Left ventricle myocardium inferior (tissue), 1 donor: ENCODE measurements at regions not wholly inside any gene's neighbourhood (a gene's known extent, or its start where the extent isn't known, plus 50 kb on each side); places are given as distances from the start of the nearest gene placed in this dataset.

Source experiments
- DNase-seq: peaks from one replicate; pipeline ENCODE4 v3.0.0-alpha.2; 2020
- H3K27ac ChIP-seq: fragments of 200-600 bp; replicated peaks from 2 replicates; pipeline ENCODE4 v1.8.0; 2021
- H3K27me3 ChIP-seq: fragments of 200-600 bp; 2 replicates; pipeline ENCODE4 v1.8.0; 2021; ENCODE audit warnings: low read depth
- H3K36me3 ChIP-seq: fragments of 200-600 bp; 2 replicates; pipeline ENCODE4 v1.8.0; 2021
- H3K4me1 ChIP-seq: fragments of 200-600 bp; 2 replicates; pipeline ENCODE4 v1.8.0; 2021
- H3K4me3 ChIP-seq: fragments of 200-600 bp; 2 replicates; pipeline ENCODE4 v1.8.0; 2021; ENCODE audit warnings: mild to moderate bottlenecking, moderate library complexity
- H3K9me3 ChIP-seq: fragments of 200-600 bp; replicated peaks from 2 replicates; pipeline ENCODE4 v1.8.0; 2021
- intact Hi-C: fragments of 100-400 bp; cut with micrococcal nuclease; formaldehyde crosslinking; loops from one replicate; pipeline ENCODE4 v1.11.0; 2022
- TF ChIP-seq, protein P1 (sequence below): fragments of 200-600 bp; IDR thresholded peaks from 2 replicates; pipeline ENCODE4 v1.8.0; 2021; ENCODE audit warnings: antibody characterized with exemption, mild to moderate bottlenecking, borderline replicate concordance
- donor health status: DM: no; HTN: yes; CAD: no; lungs with severe emphysema.

- intact Hi-C loops, result no loop called here
- Histone ChIP-seq H3K4me1 (peaks cover 24% of the 10 kb centered on the region), H3K4me3 (no peak overlapping the region), H3K36me3 (no peaks in the 10 kb centered on the region), H3K9me3 (no peaks in the 10 kb centered on the region), H3K27ac (no peak overlapping the region), H3K27me3 (peaks cover 6% of the 10 kb centered on the region)
- TF ChIP-seq, protein P1, sequence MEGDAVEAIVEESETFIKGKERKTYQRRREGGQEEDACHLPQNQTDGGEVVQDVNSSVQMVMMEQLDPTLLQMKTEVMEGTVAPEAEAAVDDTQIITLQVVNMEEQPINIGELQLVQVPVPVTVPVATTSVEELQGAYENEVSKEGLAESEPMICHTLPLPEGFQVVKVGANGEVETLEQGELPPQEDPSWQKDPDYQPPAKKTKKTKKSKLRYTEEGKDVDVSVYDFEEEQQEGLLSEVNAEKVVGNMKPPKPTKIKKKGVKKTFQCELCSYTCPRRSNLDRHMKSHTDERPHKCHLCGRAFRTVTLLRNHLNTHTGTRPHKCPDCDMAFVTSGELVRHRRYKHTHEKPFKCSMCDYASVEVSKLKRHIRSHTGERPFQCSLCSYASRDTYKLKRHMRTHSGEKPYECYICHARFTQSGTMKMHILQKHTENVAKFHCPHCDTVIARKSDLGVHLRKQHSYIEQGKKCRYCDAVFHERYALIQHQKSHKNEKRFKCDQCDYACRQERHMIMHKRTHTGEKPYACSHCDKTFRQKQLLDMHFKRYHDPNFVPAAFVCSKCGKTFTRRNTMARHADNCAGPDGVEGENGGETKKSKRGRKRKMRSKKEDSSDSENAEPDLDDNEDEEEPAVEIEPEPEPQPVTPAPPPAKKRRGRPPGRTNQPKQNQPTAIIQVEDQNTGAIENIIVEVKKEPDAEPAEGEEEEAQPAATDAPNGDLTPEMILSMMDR, result no peak
- no peak for DNase-seq
These were observed 480.0 kb upstream of the CADM1 start for GRCh38 chr11:115984228-115984627.

- Histone ChIP-seq H3K4me3 (no peak overlapping the region), H3K27ac (peak overlapping the region; percentile 40), H3K36me3 (no peaks in the 10 kb centered on the region), H3K4me1 (peaks cover 24% of the 10 kb centered on the region), H3K9me3 (no peaks in the 10 kb centered on the region), H3K27me3 (no peaks in the 10 kb centered on the region)
- no peak for DNase-seq
- TF ChIP-seq, protein P1, result no peak
- intact Hi-C loops, result no loop called here
These were observed 478.5 kb upstream of the CADM1 start for GRCh38 chr11:115982666-115983065.

DNA sequence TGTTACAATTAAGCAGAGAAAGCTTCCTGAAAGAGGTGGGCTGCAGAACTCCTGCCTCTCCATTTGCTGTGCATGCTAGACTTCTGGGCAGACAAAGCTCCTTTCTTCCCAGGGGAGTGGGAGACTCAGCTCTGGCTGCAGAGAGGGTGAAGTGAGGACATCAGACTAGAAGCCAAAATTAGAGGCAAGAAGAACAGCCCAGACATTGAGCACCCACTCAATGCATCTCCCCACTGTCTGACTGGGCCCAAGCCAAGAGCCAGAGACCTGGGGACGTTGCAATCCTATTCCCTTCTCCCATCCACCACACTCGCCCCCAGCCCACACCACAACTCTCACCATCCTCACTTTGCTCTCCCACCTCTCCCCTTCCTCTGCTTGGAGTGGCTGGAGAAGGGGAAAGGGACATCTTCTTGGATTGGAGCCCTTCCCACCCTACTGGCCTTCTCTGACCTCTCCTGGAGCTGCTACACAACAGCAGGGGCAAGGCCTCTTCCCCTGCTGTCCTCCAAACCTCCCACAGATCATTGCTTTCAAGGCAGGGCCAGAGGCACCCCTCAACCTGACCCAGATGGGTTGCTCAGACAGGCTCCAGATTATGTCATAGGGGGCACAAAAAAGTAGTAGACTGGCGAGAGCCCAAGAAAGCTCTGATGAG lies 477.7 kb upstream of the CADM1 start:
- no peaks in the 10 kb centered on the region for H3K9me3 ChIP-seq
- H3K36me3 ChIP-seq, result no peaks in the 10 kb centered on the region
- TF ChIP-seq, protein P1, result no peak
- no peak for DNase-seq
- peak overlapping the region; percentile 40 for H3K27ac ChIP-seq
- intact Hi-C loops, result no loop called here
- H3K4me1 ChIP-seq, result peaks cover 24% of the 10 kb centered on the region
- H3K27me3 ChIP-seq, result peaks cover 4% of the 10 kb centered on the region
- H3K4me3 ChIP-seq, result no peak overlapping the region

DNA sequence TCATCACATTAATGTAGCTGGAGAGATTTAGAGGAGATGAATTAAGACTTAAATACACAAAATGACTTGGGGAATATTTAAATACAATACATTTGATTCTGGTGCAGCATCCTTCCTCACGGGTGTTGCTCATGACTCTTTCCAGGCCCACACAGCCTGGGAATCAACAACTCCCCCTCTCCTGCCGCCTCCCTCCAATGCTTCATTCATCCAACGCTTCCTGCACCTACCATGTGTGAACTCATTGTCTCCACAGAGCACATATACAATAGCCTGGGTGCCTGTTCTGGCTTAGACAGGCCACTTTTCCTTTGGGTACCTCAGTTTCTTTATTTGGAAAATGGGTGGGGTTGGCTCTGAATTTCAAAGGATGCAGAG lies 476.9 kb upstream of the CADM1 start:
- intact Hi-C loops, result no loop called here

DNA sequence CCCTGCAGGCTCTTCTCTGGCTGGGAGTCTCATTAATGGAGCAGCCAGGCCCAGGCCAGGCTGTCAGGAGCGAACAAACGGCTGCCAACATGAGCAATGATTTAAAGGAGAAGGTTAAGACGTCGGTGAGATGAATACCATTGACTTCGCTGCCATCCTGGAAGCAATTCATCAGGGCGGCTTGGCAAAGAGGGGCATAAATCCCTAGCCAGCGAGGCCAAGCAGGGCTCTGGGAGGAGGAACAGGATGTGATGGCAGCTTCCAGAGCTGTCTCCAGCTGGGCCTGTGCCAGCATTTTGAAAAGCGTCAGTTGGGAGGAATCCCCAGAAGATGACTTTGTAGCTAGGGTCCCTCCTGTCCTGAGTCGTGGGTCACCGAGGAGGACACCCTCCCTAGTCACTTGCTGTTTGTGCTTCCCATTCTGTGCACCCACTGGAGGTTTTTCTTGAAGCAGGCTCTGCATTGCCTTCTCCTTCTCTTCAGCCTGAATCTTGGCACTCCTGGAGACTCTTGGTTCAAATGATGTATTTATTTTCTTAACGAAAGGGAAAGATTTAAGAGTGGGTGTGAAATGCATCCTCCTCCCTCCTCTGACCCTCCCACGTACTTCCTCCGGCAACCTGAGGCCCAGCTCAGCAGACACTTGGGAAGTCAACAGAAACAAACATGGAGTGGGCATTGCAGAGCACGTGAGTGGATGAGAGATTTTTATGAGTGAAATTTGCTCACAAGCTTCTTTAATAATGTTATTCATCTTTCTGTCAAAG lies 476.3 kb upstream of the CADM1 start:
- no peak for DNase-seq
- H3K27ac ChIP-seq, result no peak overlapping the region
- intact Hi-C loops, result no loop called here

More for the DNA sequence above, 476.9 kb upstream of the CADM1 start:
- no peak for DNase-seq
- Histone ChIP-seq H3K4me1 (peaks cover 24% of the 10 kb centered on the region), H3K4me3 (no peak overlapping the region), H3K9me3 (no peaks in the 10 kb centered on the region), H3K27ac (no peak overlapping the region), H3K36me3 (no peaks in the 10 kb centered on the region), H3K27me3 (peaks cover 13% of the 10 kb centered on the region)
- TF ChIP-seq, protein P1, result no peak

More for the DNA sequence above, 476.3 kb upstream of the CADM1 start:
- TF ChIP-seq, protein P1, result no peak
- H3K9me3 ChIP-seq, result no peaks in the 10 kb centered on the region
- no peaks in the 10 kb centered on the region for H3K36me3 ChIP-seq
- peaks cover 24% of the 10 kb centered on the region for H3K4me1 ChIP-seq
- H3K4me3 ChIP-seq, result no peak overlapping the region
- peaks cover 16% of the 10 kb centered on the region for H3K27me3 ChIP-seq
